ENCODE measurements at regions not wholly inside any gene's neighbourhood (a gene's known extent, or its start where the extent isn't known, plus 50 kb on each side); places are given as distances from the start of the nearest gene placed in this dataset.

- Mint-ChIP-seq H3K27ac (ENCODE audit: unreplicated experiment) (no peak overlapping the region), H3K27me3 (ENCODE audit: low read depth) (peaks cover 9% of the 10 kb centered on the region), H3K4me3 (ENCODE audit: unreplicated experiment) (no peak overlapping the region), H3K9me3 (ENCODE audit: low read depth) (peaks cover 6% of the 10 kb centered on the region), H3K36me3 (ENCODE audit: low read depth) (no peaks in the 10 kb centered on the region), H3K4me1 (ENCODE audit: low read depth) (peaks cover 29% of the 10 kb centered on the region)
- DNase-seq (ENCODE audit: low spot score): no peak
- TF ChIP-seq CTCF (IDR thresholded peaks at IDR 0.05): no peak
Measured at GRCh38 chr1:65527190-65527589, 106.7 kb downstream of the LEPR start.

GRCh38 chr1:65527707-65528503 is 107.4 kb downstream of the LEPR start:
- H3K4me3 Mint-ChIP-seq (ENCODE audit: unreplicated experiment): no peak overlapping the region
- H3K36me3 Mint-ChIP-seq (ENCODE audit: low read depth): peaks cover 5% of the 10 kb centered on the region
- H3K9me3 Mint-ChIP-seq (ENCODE audit: low read depth): peaks cover 12% of the 10 kb centered on the region
- no peak for DNase-seq (ENCODE audit: low spot score)
- H3K27me3 Mint-ChIP-seq (ENCODE audit: low read depth): peaks cover 9% of the 10 kb centered on the region
- no peak overlapping the region for H3K27ac Mint-ChIP-seq (ENCODE audit: unreplicated experiment)
- peak; percentile 67 for TF ChIP-seq CTCF (IDR thresholded peaks at IDR 0.05)
- peaks cover 29% of the 10 kb centered on the region for H3K4me1 Mint-ChIP-seq (ENCODE audit: low read depth)

GRCh38 chr1:65531972-65532570 is 111.6 kb downstream of the LEPR start:
- Mint-ChIP-seq H3K9me3 (ENCODE audit: low read depth) (peaks cover 22% of the 10 kb centered on the region), H3K27me3 (ENCODE audit: low read depth) (peaks cover 1% of the 10 kb centered on the region), H3K4me1 (ENCODE audit: low read depth) (peaks cover 11% of the 10 kb centered on the region), H3K4me3 (ENCODE audit: unreplicated experiment) (no peak overlapping the region), H3K27ac (ENCODE audit: unreplicated experiment) (no peak overlapping the region), H3K36me3 (ENCODE audit: low read depth) (peaks cover 8% of the 10 kb centered on the region)
- TF ChIP-seq CTCF (IDR thresholded peaks at IDR 0.05): no peak
- DNase-seq (ENCODE audit: low spot score): no peak

GRCh38 chr1:65535981-65536380 is 115.5 kb downstream of the LEPR start:
- H3K27me3 Mint-ChIP-seq (ENCODE audit: low read depth): no peaks in the 10 kb centered on the region
- H3K27ac Mint-ChIP-seq (ENCODE audit: unreplicated experiment): no peak overlapping the region
- TF ChIP-seq CTCF (IDR thresholded peaks at IDR 0.05): no peak
- no peak overlapping the region for H3K4me3 Mint-ChIP-seq (ENCODE audit: unreplicated experiment)
- H3K9me3 Mint-ChIP-seq (ENCODE audit: low read depth): peaks cover 22% of the 10 kb centered on the region
- H3K4me1 Mint-ChIP-seq (ENCODE audit: low read depth): peaks cover 6% of the 10 kb centered on the region
- H3K36me3 Mint-ChIP-seq (ENCODE audit: low read depth): peaks cover 8% of the 10 kb centered on the region
- no peak for DNase-seq (ENCODE audit: low spot score)

GRCh38 chr1:65538086-65538485 is 117.6 kb downstream of the LEPR start:
- DNase-seq (ENCODE audit: low spot score): no peak
- H3K27ac Mint-ChIP-seq (ENCODE audit: unreplicated experiment): no peak overlapping the region
- H3K27me3 Mint-ChIP-seq (ENCODE audit: low read depth): no peaks in the 10 kb centered on the region
- H3K4me3 Mint-ChIP-seq (ENCODE audit: unreplicated experiment): no peak overlapping the region
- peaks cover 6% of the 10 kb centered on the region for H3K36me3 Mint-ChIP-seq (ENCODE audit: low read depth)
- no peak for TF ChIP-seq CTCF (IDR thresholded peaks at IDR 0.05)
- peaks cover 13% of the 10 kb centered on the region for H3K9me3 Mint-ChIP-seq (ENCODE audit: low read depth)
- peaks cover 6% of the 10 kb centered on the region for H3K4me1 Mint-ChIP-seq (ENCODE audit: low read depth)

Data from chondrocyte (in vitro differentiated cells).